IMR-90 (cell line): ENCODE measurements at regions not wholly inside any gene's neighbourhood (a gene's known extent, or its start where the extent isn't known, plus 50 kb on each side); places are given as distances from the start of the nearest gene placed in this dataset.

Experiments
- ATAC-seq: fragments of 200-7000 bp; cut with Tn5 transposase; 2 replicates; pipeline ENCODE4 v1.9.1; 2020; ENCODE audit warnings: low read depth, mild to moderate bottlenecking, moderate library complexity
- BruUV-seq: library from RNA; stranded (reverse); fragments of 400-500 nt; replicated peaks from 2 replicates; lab custom pipeline; 2021; lab: Mats Ljungman, UMichigan
- CTCF ChIA-PET: fragments of 300-600 bp; formaldehyde crosslinking; extraction: SDS; loops from one replicate; lab custom pipeline; 2021; ENCODE audit warnings: antibody characterized with exemption; lab: Yijun Ruan, JAX
- POLR2A ChIA-PET: fragments of 300-600 bp; sonication (Branson Sonifier 250); formaldehyde crosslinking; loops from one replicate; lab custom pipeline; 2022; ENCODE audit warnings: antibody characterized with exemption; ENCODE audit not compliant: unreplicated experiment; lab: Charles Lee
- DNase-seq: peaks from one replicate; pipeline ENCODE4 v3.0.0; 2013
- H2AFZ ChIP-seq: replicated peaks from 2 replicates; pipeline ENCODE3; 2013; ENCODE audit warnings: low read length, mild to moderate bottlenecking; ENCODE audit not compliant: poor library complexity
- H2AK5ac ChIP-seq: 2 replicates; pipeline ENCODE4 v1.6.1; 2013; ENCODE audit warnings: low read depth, low read length, inconsistent platforms
- H2AK9ac ChIP-seq: replicated peaks from 2 replicates; pipeline ENCODE3; 2013; ENCODE audit warnings: mild to moderate bottlenecking, low read depth, low read length, moderate library complexity; ENCODE audit not compliant: poor library complexity
- H2BK120ac ChIP-seq: 2 replicates; pipeline ENCODE4 v1.6.1; 2013; ENCODE audit warnings: low read depth, low read length, inconsistent platforms
- H2BK15ac ChIP-seq: 3 replicates; pipeline ENCODE4 v1.6.1; 2013; ENCODE audit warnings: low read depth, low read length, inconsistent platforms
- H2BK20ac ChIP-seq: 2 replicates; pipeline ENCODE4 v1.6.1; 2013; ENCODE audit warnings: low read depth, mild to moderate bottlenecking, inconsistent platforms, low read length, moderate library complexity
- H2BK5ac ChIP-seq: 2 replicates; pipeline ENCODE4 v1.6.1; 2013; ENCODE audit warnings: mild to moderate bottlenecking, low read depth, low read length, inconsistent platforms; ENCODE audit not compliant: poor library complexity, severe bottlenecking
- H3K14ac ChIP-seq: replicated peaks from 2 replicates; pipeline ENCODE4 v1.6.1; 2013; ENCODE audit warnings: low read depth, low read length, inconsistent platforms
- H3K18ac ChIP-seq: 2 replicates; pipeline ENCODE4 v1.6.1; 2013; ENCODE audit warnings: low read depth, low read length, control low read depth
- H3K23ac ChIP-seq: 2 replicates; pipeline ENCODE4 v1.6.1; 2013; ENCODE audit warnings: low read depth, low read length, inconsistent platforms
- H3K27ac ChIP-seq: 2 replicates; pipeline ENCODE4 v1.5.1; 2013; ENCODE audit warnings: mild to moderate bottlenecking, control low read depth, low read length; ENCODE audit not compliant: insufficient read depth
- H3K27me3 ChIP-seq: 2 replicates; pipeline ENCODE4 v1.6.1; 2013; ENCODE audit warnings: low read length; ENCODE audit not compliant: control insufficient read depth, insufficient read depth
- H3K36me3 ChIP-seq: 2 replicates; pipeline ENCODE4 v1.6.1; 2013; ENCODE audit warnings: low read length, mixed read lengths; ENCODE audit not compliant: control insufficient read depth, insufficient read depth
- H3K4ac ChIP-seq: 2 replicates; pipeline ENCODE4 v1.6.1; 2013; ENCODE audit warnings: low read depth, low read length, inconsistent platforms
- H3K4me1 ChIP-seq: 2 replicates; pipeline ENCODE4 v1.6.1; 2013; ENCODE audit warnings: low read length, mixed read lengths; ENCODE audit not compliant: control insufficient read depth, insufficient read depth
- H3K4me2 ChIP-seq: 2 replicates; pipeline ENCODE4 v1.6.1; 2013; ENCODE audit warnings: low read depth, mild to moderate bottlenecking, control low read depth, low read length, moderate library complexity
- H3K4me3 ChIP-seq: 2 replicates; pipeline ENCODE4 v1.5.1; 2013; ENCODE audit warnings: low read depth, mild to moderate bottlenecking, control low read depth, low read length, moderate library complexity; ENCODE audit not compliant: insufficient read depth
- H3K56ac ChIP-seq: 2 replicates; pipeline ENCODE4 v1.6.1; 2013; ENCODE audit warnings: low read length, inconsistent platforms; ENCODE audit not compliant: insufficient read depth; ENCODE audit errors: extremely low read depth
- H3K79me1 ChIP-seq, 2 experiments: 2 replicates each; pipeline ENCODE4 v1.6.1; 2013; ENCODE audit warnings: low read length in 2 of 2, inconsistent platforms in 1 of 2, low read depth in 1 of 2
- H3K9ac ChIP-seq: 2 replicates; pipeline ENCODE4 v1.6.1; 2013; ENCODE audit warnings: low read depth, low read length, control low read depth
- H3K9me1 ChIP-seq: 2 replicates; pipeline ENCODE4 v1.6.1; 2013; ENCODE audit warnings: low read length, inconsistent platforms; ENCODE audit not compliant: insufficient read depth
- H3K9me3 ChIP-seq: 2 replicates; pipeline ENCODE4 v1.6.1; 2013; ENCODE audit warnings: low read length; ENCODE audit not compliant: control insufficient read depth, insufficient read depth
- H4K20me1 ChIP-seq: 2 replicates; pipeline ENCODE4 v1.6.1; 2013; ENCODE audit warnings: low read length, inconsistent platforms; ENCODE audit not compliant: insufficient read depth
- H4K5ac ChIP-seq: 2 replicates; pipeline ENCODE4 v1.6.1; 2013; ENCODE audit warnings: mild to moderate bottlenecking, low read depth, low read length, control low read depth
- H4K8ac ChIP-seq, 2 experiments: 2 replicates each; pipeline ENCODE4 v1.6.1; 2013; ENCODE audit warnings: low read depth in 2 of 2, low read length in 2 of 2, control low read depth in 1 of 2, inconsistent platforms in 1 of 2
- H4K91ac ChIP-seq: 2 replicates; pipeline ENCODE4 v1.6.1; 2013; ENCODE audit warnings: low read depth, low read length, inconsistent platforms; ENCODE audit not compliant: insufficient read depth
- BHLHE40 ChIP-seq: fragments of 150-350 bp; IDR thresholded peaks from 2 replicates; pipeline ENCODE4 v1.6.1; 2016; ENCODE audit warnings: mild to moderate bottlenecking, low read depth, low read length
- CEBPB ChIP-seq: IDR thresholded peaks from 2 replicates; pipeline ENCODE4 v1.6.1; 2012; ENCODE audit warnings: low read depth, low read length, improper control_type of control experiment
- FOS ChIP-seq: fragments of 150-350 bp; IDR thresholded peaks from 2 replicates; pipeline ENCODE4 v1.6.1; 2016; ENCODE audit warnings: low read depth, low read length
- MAFK ChIP-seq: IDR thresholded peaks from 2 replicates; pipeline ENCODE4 v1.6.1; 2012; ENCODE audit warnings: low read depth, low read length, improper control_type of control experiment
- MAZ ChIP-seq: IDR thresholded peaks from 2 replicates; pipeline ENCODE4 v1.6.1; 2012; ENCODE audit warnings: low read depth, mild to moderate bottlenecking, low read length, improper control_type of control experiment, moderate library complexity, borderline replicate concordance
- MXI1 ChIP-seq: IDR thresholded peaks from 2 replicates; pipeline ENCODE4 v1.6.1; 2012; ENCODE audit warnings: low read depth, mild to moderate bottlenecking, low read length, moderate library complexity, borderline replicate concordance
- NFE2L2 ChIP-seq: fragments of 150-350 bp; IDR thresholded peaks from 2 replicates; pipeline ENCODE4 v1.6.1; 2016; ENCODE audit warnings: low read depth, mild to moderate bottlenecking, low read length
- POLR2A ChIP-seq: IDR thresholded peaks from 2 replicates; pipeline ENCODE4 v1.6.1; 2012; ENCODE audit warnings: mild to moderate bottlenecking, low read depth, low read length
- RCOR1 ChIP-seq: IDR thresholded peaks from 2 replicates; pipeline ENCODE4 v1.6.1; 2012; ENCODE audit warnings: mild to moderate bottlenecking, low read length, improper control_type of control experiment; ENCODE audit not compliant: insufficient replicate concordance
- RFX5 ChIP-seq: IDR thresholded peaks from 2 replicates; pipeline ENCODE4 v1.8.0; 2012; ENCODE audit warnings: low read depth, mild to moderate bottlenecking, low read length, moderate library complexity
- SMC3 ChIP-seq: fragments of 150-350 bp; IDR thresholded peaks from 2 replicates; pipeline ENCODE4 v1.6.1; 2016; ENCODE audit warnings: low read depth, mild to moderate bottlenecking, antibody characterized with exemption, low read length, moderate library complexity
- WGBS, 2 experiments: methylation state at CpG; one replicate each; pipeline versions ENCODE4 v1.1.5 to v1.1.7; 2013; ENCODE audit warnings: missing lambda C conversion rate in 2 of 2; ENCODE audit not compliant: insufficient read length in 1 of 2; ENCODE audit errors: extremely low coverage in 2 of 2; 5-methylcytosine and 5-hydroxymethylcytosine counted together
- dilution Hi-C: fragments of 300-500 bp; cut with HindIII; formaldehyde crosslinking; loops from one replicate; pipeline ENCODE4 v1.14.3; 2018; ENCODE audit warnings: low sequenced_read_pairs; ENCODE audit not compliant: unreplicated experiment
- in situ Hi-C: fragments of 300-500 bp; cut with MboI; formaldehyde crosslinking; loops from 3 replicates; pipeline ENCODE4 v1.14.3; 2019; ENCODE audit warnings: low sequenced_read_pairs, inconsistent platforms, mixed read lengths
- intact Hi-C: fragments of 100-400 bp; cut with micrococcal nuclease; formaldehyde crosslinking; loops from 2 replicates; pipeline ENCODE4 v1.10.0; 2022
- TF ChIP-seq, protein P1 (sequence below): fragments of 150-350 bp; IDR thresholded peaks from 2 replicates; pipeline ENCODE4 v1.6.1; 2017; ENCODE audit warnings: mild to moderate bottlenecking, antibody characterized with exemption, low read length, low read depth
- TF ChIP-seq, protein P2 (sequence below): fragments of 150-350 bp; IDR thresholded peaks from 2 replicates; pipeline ENCODE4 v1.6.1; 2016; ENCODE audit warnings: low read depth, mild to moderate bottlenecking, low read length, moderate library complexity, borderline replicate concordance

DNA sequence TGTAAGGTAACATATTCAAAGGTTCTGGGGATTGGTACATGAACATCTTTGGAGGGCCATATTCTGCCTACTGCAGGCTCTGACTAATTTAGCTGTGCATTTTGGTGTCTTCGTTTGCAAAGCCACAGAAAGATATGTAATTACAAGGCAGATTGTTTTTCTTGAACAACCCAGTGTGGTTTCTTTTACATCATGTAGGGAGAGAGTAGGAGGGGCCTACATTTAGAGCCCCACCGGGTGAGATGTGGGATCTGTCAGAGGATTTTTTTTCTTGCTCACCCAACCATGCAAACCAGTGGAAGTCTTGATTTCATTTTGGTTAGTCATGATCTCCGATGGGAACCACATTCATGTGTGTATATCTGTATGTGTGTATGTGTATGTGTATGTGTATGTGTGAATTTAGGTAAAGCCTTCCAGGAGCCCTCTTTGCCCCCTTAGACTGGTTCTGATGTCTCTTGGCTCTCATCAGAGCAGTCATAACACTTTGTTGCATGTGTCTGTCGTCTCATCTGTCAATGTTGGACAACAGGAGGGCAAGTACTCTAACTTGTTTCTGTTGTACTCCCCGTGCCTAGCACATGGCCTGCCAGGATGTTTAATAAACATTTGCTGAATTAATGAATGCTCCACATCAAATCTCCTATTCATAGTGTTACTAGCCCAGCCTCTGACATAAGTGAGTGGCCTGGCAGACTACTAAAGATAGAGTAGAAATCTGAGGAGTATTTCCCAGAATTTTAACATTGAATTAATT lies 239.9 kb downstream of the MTX2 start:
- H4K5ac ChIP-seq = no peak overlapping the region

More for the DNA sequence above, 239.9 kb downstream of the MTX2 start:
- no peak overlapping the region for H3K18ac ChIP-seq
- no peak overlapping the region for H2BK15ac ChIP-seq
- H2BK20ac ChIP-seq = no peak overlapping the region
- H2AFZ ChIP-seq = no peak overlapping the region
- H3K4me1 ChIP-seq = no peaks in the 10 kb centered on the region
- no peak overlapping the region for H3K23ac ChIP-seq
- intact Hi-C loops (no loop called here), dilution Hi-C loops (no loop called here), in situ Hi-C loops (no loop called here)
- no peak overlapping the region for H2AK5ac ChIP-seq
- no peaks in the 10 kb centered on the region for H3K9me3 ChIP-seq
- no peaks in the 10 kb centered on the region for H3K36me3 ChIP-seq
- H2BK5ac ChIP-seq = no peak overlapping the region
- H3K56ac ChIP-seq = no peak overlapping the region
- H3K79me1 ChIP-seq = no peaks in the 10 kb centered on the region
- no peak for TF ChIP-seq POLR2A
- TF ChIP-seq MAZ = no peak
- no peak for TF ChIP-seq RCOR1
- TF ChIP-seq, protein P1, sequence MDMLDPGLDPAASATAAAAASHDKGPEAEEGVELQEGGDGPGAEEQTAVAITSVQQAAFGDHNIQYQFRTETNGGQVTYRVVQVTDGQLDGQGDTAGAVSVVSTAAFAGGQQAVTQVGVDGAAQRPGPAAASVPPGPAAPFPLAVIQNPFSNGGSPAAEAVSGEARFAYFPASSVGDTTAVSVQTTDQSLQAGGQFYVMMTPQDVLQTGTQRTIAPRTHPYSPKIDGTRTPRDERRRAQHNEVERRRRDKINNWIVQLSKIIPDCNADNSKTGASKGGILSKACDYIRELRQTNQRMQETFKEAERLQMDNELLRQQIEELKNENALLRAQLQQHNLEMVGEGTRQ = no peak
- TF ChIP-seq FOS = no peak
- no peak for TF ChIP-seq MAFK
- TF ChIP-seq CEBPB = no peak
- TF ChIP-seq MXI1 = no peak
- TF ChIP-seq BHLHE40 = no peak
- no peak for TF ChIP-seq SMC3
- TF ChIP-seq, protein P2, sequence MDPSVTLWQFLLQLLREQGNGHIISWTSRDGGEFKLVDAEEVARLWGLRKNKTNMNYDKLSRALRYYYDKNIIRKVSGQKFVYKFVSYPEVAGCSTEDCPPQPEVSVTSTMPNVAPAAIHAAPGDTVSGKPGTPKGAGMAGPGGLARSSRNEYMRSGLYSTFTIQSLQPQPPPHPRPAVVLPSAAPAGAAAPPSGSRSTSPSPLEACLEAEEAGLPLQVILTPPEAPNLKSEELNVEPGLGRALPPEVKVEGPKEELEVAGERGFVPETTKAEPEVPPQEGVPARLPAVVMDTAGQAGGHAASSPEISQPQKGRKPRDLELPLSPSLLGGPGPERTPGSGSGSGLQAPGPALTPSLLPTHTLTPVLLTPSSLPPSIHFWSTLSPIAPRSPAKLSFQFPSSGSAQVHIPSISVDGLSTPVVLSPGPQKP = no peak
- no peak for TF ChIP-seq RFX5
- TF ChIP-seq NFE2L2 = no peak
- H3K9me1 ChIP-seq = no peaks in the 10 kb centered on the region
- ATAC-seq (no peak), DNase-seq (no peak)
- POLR2A ChIA-PET = no interaction called here
- H3K14ac ChIP-seq = no peak overlapping the region
- H4K91ac ChIP-seq = no peak overlapping the region
- H3K4me2 ChIP-seq = no peak overlapping the region
- H4K8ac ChIP-seq = no peak overlapping the region
- no peak overlapping the region for H3K9ac ChIP-seq
- H2BK120ac ChIP-seq = no peak overlapping the region
- H3K27ac ChIP-seq = no peak overlapping the region
- no peak overlapping the region for H3K4ac ChIP-seq
- no CpG with 5 or more reads among the region's 5 CpGs for WGBS, 2 experiments
- peaks cover 1% of the 10 kb centered on the region for H3K27me3 ChIP-seq
- no TSS peak for BruUV-seq
- CTCF ChIA-PET = no interaction called here
- no peak overlapping the region for H2AK9ac ChIP-seq
- no peak overlapping the region for H3K4me3 ChIP-seq
- H4K20me1 ChIP-seq = no peaks in the 10 kb centered on the region
